Tibial nerve (tissue), 4 donors: ENCODE measurements at regions not wholly inside any gene's neighbourhood (a gene's known extent, or its start where the extent isn't known, plus 50 kb on each side); places are given as distances from the start of the nearest gene placed in this dataset.

Experiments used
- CTCF ChIP-seq, 5 experiments: fragments of 200-600 bp in 3 of 5; fragments of 450-650 bp in 2 of 5; sonication (generic) in 3 of 5; IDR thresholded peaks; one replicate each; pipeline ENCODE4 v1.5.1; 2016 to 2019; ENCODE audit warnings: antibody characterized with exemption in 5 of 5, mild to moderate bottlenecking in 3 of 5, moderate library complexity in 2 of 5
- EP300 ChIP-seq, 2 donors: sonication (generic); formaldehyde crosslinking; IDR thresholded peaks; one replicate each; pipeline ENCODE4 v1.6.1; 2017; ENCODE audit warnings: antibody characterized with exemption in 2 of 2, mild to moderate bottlenecking in 1 of 2
- POLR2A ChIP-seq, 2 donors: fragments of 450-650 bp; IDR thresholded peaks; one replicate each; pipeline ENCODE4 v1.6.1; 2017; ENCODE audit warnings: antibody characterized with exemption in 2 of 2, mild to moderate bottlenecking in 2 of 2, moderate library complexity in 2 of 2

- TF ChIP-seq CTCF (IDR thresholded peaks at IDR 0.05) = no peak
- TF ChIP-seq POLR2A (IDR thresholded peaks at IDR 0.05) = no peak
- no peak for TF ChIP-seq EP300 (IDR thresholded peaks at IDR 0.05)
These were observed 211.7 kb upstream of the AGTR2 start for GRCh38 chrX:115958687-115959359.
